AG04449 (cell line): ENCODE measurements at regions not wholly inside any gene's neighbourhood (a gene's known extent, or its start where the extent isn't known, plus 50 kb on each side); places are given as distances from the start of the nearest gene placed in this dataset.

Experiments
- CTCF ChIA-PET: fragments of 350-600 bp; formaldehyde crosslinking; extraction: SDS; loops from one replicate; lab custom pipeline; 2021; ENCODE audit warnings: antibody characterized with exemption; lab: Yijun Ruan, JAX
- POLR2A ChIA-PET: fragments of 400-600, 350-600 bp; formaldehyde crosslinking; extraction: SDS; loops from one replicate; lab custom pipeline; 2020; ENCODE audit warnings: antibody characterized with exemption, inconsistent platforms; lab: Yijun Ruan, JAX
- DNase-seq: peaks from one replicate; pipeline ENCODE4 v3.0.0-alpha.2; 2010; ENCODE audit warnings: low read depth, low spot score
- H3K4me3 ChIP-seq: 2 replicates; pipeline ENCODE4 v1.5.1; 2011; ENCODE audit warnings: low read depth, mild to moderate bottlenecking, control low read depth, low read length
- CTCF ChIP-seq: IDR thresholded peaks from one replicate; pipeline ENCODE4 v1.5.1; 2011; ENCODE audit warnings: mild to moderate bottlenecking, moderate library complexity, low read length, control low read depth, inconsistent platforms; ENCODE audit not compliant: insufficient read depth; ENCODE audit errors: missing control alignments

DNA sequence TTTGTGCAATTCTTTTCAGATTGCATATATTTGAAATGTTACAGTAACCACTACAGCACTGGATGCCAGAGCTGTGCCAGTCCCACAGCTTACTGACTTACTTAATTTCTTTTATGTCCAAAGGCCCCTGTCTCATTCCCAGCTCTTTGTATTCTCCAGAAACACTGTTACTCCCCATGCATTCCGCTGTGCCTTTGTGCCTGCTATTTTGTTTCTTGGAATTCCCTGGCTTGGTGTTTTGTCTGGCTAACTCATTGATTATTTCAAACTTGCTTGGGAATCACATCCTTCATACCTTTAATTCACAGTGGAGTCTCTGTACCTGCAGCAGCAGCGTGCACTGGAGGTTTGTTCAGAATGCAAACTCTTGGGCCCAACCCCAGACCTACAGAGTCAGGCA is 601.9 kb upstream of the DDX18 start:
- ChIA-PET POLR2A (no interaction called here), CTCF (no interaction called here)
- no peak for TF ChIP-seq CTCF

DNA sequence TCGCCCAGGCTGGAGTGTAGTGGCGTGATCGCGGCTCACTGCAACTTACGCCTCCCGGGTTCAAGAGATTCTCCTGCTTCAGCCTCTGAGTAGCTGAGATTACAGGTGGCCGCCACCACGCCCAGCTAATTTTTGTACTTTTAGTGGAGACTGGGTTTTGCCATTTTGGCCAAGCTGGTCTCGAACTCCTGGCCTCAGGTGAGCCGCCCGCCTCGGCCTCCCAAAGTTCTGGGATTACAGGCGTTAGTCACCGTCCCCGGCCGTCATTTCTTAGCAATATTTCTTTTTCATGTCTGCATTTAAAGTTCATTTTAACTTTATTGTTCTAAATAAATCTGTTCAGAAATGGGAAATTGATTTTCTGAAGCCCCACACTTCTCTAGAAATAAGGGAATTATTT is 597.3 kb upstream of the DDX18 start:
- ChIA-PET POLR2A (no interaction called here), CTCF (no interaction called here)
- no peak for TF ChIP-seq CTCF
- no peak overlapping the region for H3K4me3 ChIP-seq
- no peak for DNase-seq

More for the DNA sequence above, 601.9 kb upstream of the DDX18 start:
- no peak overlapping the region for H3K4me3 ChIP-seq
- no peak for DNase-seq

DNA sequence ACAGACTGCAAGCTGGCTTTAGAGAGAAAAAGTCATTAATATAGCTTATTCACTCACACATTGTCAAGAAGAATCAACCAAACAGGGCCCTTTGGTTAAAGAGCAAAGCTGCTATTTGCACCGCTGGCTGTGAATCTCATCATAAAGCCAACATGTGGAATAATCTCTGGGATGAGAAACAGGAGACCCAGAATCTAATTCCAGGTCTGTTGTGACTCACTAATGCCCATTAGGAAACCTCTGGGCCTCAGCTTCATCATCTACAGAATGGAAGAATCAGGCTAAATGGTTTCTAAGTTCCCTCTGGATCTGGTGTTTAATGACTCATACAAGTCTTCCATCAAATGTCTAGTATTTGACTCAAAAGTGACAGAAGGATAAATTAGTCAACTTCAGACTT is 591.7 kb upstream of the DDX18 start:
- ChIA-PET CTCF (no interaction called here), POLR2A (no interaction called here)
- DNase-seq: no peak
- TF ChIP-seq CTCF: no peak
- H3K4me3 ChIP-seq: no peak overlapping the region

DNA sequence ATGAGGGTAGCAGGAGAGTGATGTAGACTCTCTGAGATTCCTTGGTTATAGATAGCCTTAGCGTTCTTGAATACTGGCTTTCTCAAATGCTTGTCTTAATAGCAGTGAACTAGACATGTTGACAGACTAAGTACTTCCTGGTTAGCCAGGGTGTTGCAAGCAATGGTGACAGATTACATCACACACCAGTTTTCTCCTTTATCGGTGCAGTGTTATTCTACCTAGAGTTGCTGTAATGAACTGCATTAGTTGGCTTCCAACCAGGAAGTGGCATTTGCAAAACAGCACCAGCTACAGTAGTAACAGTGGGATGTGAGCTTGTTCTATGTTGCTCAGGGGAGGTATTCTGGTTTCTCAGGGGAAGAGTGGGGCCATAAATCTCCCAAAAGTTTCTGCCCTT is 582.2 kb upstream of the DDX18 start:
- POLR2A ChIA-PET: no interaction called here
- no peak overlapping the region for H3K4me3 ChIP-seq
- no peak for DNase-seq
- CTCF ChIA-PET: no interaction called here
- TF ChIP-seq CTCF: no peak

- ChIA-PET CTCF (no interaction called here), POLR2A (no interaction called here)
- TF ChIP-seq CTCF: no peak
- DNase-seq: no peak
- no peak overlapping the region for H3K4me3 ChIP-seq
Measured at GRCh38 chr2:117257362-117257761, 557.1 kb upstream of the DDX18 start.

GRCh38 chr2:117269574-117269973 is 544.9 kb upstream of the DDX18 start:
- POLR2A ChIA-PET: no interaction called here

More at GRCh38 chr2:117269574-117269973, 544.9 kb upstream of the DDX18 start:
- CTCF ChIA-PET: no interaction called here
- no peak overlapping the region for H3K4me3 ChIP-seq
- TF ChIP-seq CTCF: no peak
- no peak for DNase-seq
